ENCODE measurements at regions not wholly inside any gene's neighbourhood (a gene's known extent, or its start where the extent isn't known, plus 50 kb on each side); places are given as distances from the start of the nearest gene placed in this dataset.

DNA sequence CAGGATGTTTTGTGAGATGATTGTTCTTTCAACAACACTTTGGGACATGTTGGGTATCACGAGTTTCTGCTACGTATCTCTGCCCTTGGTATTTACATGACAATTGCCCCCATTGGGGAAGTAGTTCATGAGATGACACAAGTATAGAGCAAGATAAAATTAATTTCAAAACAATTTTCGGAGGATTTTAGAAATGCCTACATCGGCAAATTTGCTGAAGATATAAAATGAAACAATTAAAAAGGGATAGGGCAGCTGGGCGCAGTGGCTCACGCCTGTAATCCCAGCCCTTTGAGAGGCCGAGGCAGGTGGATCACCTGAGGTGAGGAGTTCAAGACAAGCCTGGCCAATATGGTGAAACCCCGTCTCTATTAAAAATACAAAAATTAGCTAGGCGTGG lies 371.7 kb downstream of the INHBA start:
- TF ChIP-seq, protein P1, sequence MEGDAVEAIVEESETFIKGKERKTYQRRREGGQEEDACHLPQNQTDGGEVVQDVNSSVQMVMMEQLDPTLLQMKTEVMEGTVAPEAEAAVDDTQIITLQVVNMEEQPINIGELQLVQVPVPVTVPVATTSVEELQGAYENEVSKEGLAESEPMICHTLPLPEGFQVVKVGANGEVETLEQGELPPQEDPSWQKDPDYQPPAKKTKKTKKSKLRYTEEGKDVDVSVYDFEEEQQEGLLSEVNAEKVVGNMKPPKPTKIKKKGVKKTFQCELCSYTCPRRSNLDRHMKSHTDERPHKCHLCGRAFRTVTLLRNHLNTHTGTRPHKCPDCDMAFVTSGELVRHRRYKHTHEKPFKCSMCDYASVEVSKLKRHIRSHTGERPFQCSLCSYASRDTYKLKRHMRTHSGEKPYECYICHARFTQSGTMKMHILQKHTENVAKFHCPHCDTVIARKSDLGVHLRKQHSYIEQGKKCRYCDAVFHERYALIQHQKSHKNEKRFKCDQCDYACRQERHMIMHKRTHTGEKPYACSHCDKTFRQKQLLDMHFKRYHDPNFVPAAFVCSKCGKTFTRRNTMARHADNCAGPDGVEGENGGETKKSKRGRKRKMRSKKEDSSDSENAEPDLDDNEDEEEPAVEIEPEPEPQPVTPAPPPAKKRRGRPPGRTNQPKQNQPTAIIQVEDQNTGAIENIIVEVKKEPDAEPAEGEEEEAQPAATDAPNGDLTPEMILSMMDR (IDR thresholded peaks at IDR 0.05 in 8 of 11, conservative IDR thresholded peaks at IDR 0.05 in 3 of 11) = no peak
- no peak for TF ChIP-seq POLR2A (IDR thresholded peaks at IDR 0.05)
